ENCODE measurements at regions not wholly inside any gene's neighbourhood (a gene's known extent, or its start where the extent isn't known, plus 50 kb on each side); places are given as distances from the start of the nearest gene placed in this dataset.

DNA sequence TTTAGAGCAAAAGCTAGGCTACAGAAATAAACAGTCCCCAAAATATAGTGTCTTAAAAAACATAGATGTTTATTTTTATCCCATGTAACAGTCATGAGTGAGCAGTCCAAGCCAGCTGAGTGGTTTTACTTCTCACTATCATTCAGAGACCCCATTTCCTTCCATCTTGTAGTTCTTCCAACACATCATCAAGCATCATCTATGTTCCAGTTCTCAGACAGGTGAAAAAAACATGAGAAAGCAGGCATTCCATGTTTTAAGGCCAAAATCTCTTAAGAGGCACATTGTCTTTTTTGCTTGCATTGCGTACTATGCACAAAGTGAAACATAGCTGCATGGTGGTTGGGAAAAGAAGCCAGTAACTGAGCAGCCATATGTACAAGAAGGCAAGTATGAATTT lies 128.6 kb downstream of the ATOH1 start:
- H3K27ac ChIP-seq (ENCODE audit: low read depth in 2 of 2, low read length in 1 of 2) = no peak overlapping the region

More for the DNA sequence above, 128.6 kb downstream of the ATOH1 start:
- ChIA-PET POLR2A (no interaction called here), CTCF (no interaction called here)
- no peaks in the 10 kb centered on the region for H3K27me3 ChIP-seq (ENCODE audit: insufficient read depth)
- no peaks in the 10 kb centered on the region for H3K9me3 ChIP-seq
- 20% methylated on average over 1 of the region's 1 CpG for WGBS (ENCODE audit: low lambda C conversion rate)
- no peak overlapping the region for H2AFZ ChIP-seq (ENCODE audit: low read depth)
- H3K79me2 ChIP-seq (ENCODE audit: insufficient read depth) = no peaks in the 10 kb centered on the region
- no peaks in the 10 kb centered on the region for H4K20me1 ChIP-seq (ENCODE audit: insufficient read depth)
- no peaks in the 10 kb centered on the region for H3K36me3 ChIP-seq (replicated peaks in 1 of 2; ENCODE audit: control insufficient read depth in 1 of 2, insufficient read depth in 2 of 2, low read length in 1 of 2)
- no peak overlapping the region for H3K4me3 ChIP-seq (ENCODE audit: low read depth in 2 of 2, low read length in 1 of 2)
- no peaks in the 10 kb centered on the region for H3K9me2 ChIP-seq
- no peak for DNase-seq
- H3K4me1 ChIP-seq (ENCODE audit: control insufficient read depth in 1 of 2, insufficient read depth in 2 of 2, low read depth in 1 of 2, low read length in 1 of 2) = no peaks in the 10 kb centered on the region
- H3F3A ChIP-seq (replicated peaks; ENCODE audit: insufficient read depth) = no peaks in the 10 kb centered on the region
- H3K9ac ChIP-seq = no peak overlapping the region
- TF ChIP-seq FOXM1 (IDR thresholded peaks at IDR 0.05; ENCODE audit: low read depth) = no peak
- TF ChIP-seq IRF3 (IDR thresholded peaks at IDR 0.05; ENCODE audit: low read depth, low read length) = no peak
- no peak for TF ChIP-seq TAF1 (IDR thresholded peaks at IDR 0.05; ENCODE audit: borderline replicate concordance, low read depth, low read length)
- no peak for TF ChIP-seq JUND (IDR thresholded peaks at IDR 0.05)
- TF ChIP-seq RFX5 (IDR thresholded peaks at IDR 0.05; ENCODE audit: low read length) = no peak
- TF ChIP-seq GABPA (IDR thresholded peaks at IDR 0.05; ENCODE audit: low read depth) = no peak
- no peak for TF ChIP-seq EP300 (IDR thresholded peaks at IDR 0.05; ENCODE audit: borderline replicate concordance in 1 of 2, low read depth in 1 of 2, low read length in 1 of 2)
- TF ChIP-seq TEAD4 (IDR thresholded peaks at IDR 0.05; ENCODE audit: borderline replicate concordance, insufficient read depth) = no peak
- no peak for TF ChIP-seq EZH2phosphoT487 (IDR thresholded peaks at IDR 0.05; ENCODE audit: borderline replicate concordance, low read depth)
- TF ChIP-seq ZBTB33 (IDR thresholded peaks at IDR 0.05; ENCODE audit: borderline replicate concordance, low read depth) = no peak
- TF ChIP-seq YY1 (IDR thresholded peaks at IDR 0.05; ENCODE audit: low read depth) = no peak
- no peak for TF ChIP-seq FOXJ3 (CRISPR knock-in tag; IDR thresholded peaks at IDR 0.05)
- TF ChIP-seq PBX3 (IDR thresholded peaks at IDR 0.05) = no peak
- no peak for TF ChIP-seq TCF12 (IDR thresholded peaks at IDR 0.05)
- TF ChIP-seq GATA2 (CRISPR knock-in tag; IDR thresholded peaks at IDR 0.05) = no peak
- no peak for TF ChIP-seq ELF1 (IDR thresholded peaks at IDR 0.05)
- TF ChIP-seq POLR2AphosphoS5 (IDR thresholded peaks at IDR 0.05; ENCODE audit: low read depth, low read length) = no peak
- no peak for TF ChIP-seq RXRA (IDR thresholded peaks at IDR 0.05; ENCODE audit: borderline replicate concordance, low read depth)
- TF ChIP-seq, protein P1, sequence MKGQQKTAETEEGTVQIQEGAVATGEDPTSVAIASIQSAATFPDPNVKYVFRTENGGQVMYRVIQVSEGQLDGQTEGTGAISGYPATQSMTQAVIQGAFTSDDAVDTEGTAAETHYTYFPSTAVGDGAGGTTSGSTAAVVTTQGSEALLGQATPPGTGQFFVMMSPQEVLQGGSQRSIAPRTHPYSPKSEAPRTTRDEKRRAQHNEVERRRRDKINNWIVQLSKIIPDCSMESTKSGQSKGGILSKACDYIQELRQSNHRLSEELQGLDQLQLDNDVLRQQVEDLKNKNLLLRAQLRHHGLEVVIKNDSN (IDR thresholded peaks at IDR 0.05; ENCODE audit: borderline replicate concordance, low read depth) = no peak
- no peak overlapping the region for H3K4me2 ChIP-seq

All from SK-N-SH (cell line).